ENCODE measurements at regions not wholly inside any gene's neighbourhood (a gene's known extent, or its start where the extent isn't known, plus 50 kb on each side); places are given as distances from the start of the nearest gene placed in this dataset.
A peak's percentile ranks its signal among the peaks of the same experiment; 100 is the strongest.

- Histone ChIP-seq H3K36me3 (no peaks in the 10 kb centered on the region), H3K27me3 (replicated peaks in 1 of 7) (peaks cover 0 to 29% (median 0%) of the 10 kb centered on the region in 7 donors), H3K4me3 (no peak overlapping the region), H3K9me3 (no peaks in the 10 kb centered on the region), H3K4me1 (no peaks in the 10 kb centered on the region), H3K27ac (no peak overlapping the region)
- 29 to 67% (median 52%) methylated on average over 5 of the region's 5 CpGs for WGBS, 5 donors
- intact Hi-C loops (cut with DNase I; ENCODE audit: low total_unique reads) = no loop called here
- no peak for TF ChIP-seq POLR2A (IDR thresholded peaks at IDR 0.05)
- TF ChIP-seq POLR2AphosphoS5 (IDR thresholded peaks at IDR 0.05) = no peak
- TF ChIP-seq, protein P1, sequence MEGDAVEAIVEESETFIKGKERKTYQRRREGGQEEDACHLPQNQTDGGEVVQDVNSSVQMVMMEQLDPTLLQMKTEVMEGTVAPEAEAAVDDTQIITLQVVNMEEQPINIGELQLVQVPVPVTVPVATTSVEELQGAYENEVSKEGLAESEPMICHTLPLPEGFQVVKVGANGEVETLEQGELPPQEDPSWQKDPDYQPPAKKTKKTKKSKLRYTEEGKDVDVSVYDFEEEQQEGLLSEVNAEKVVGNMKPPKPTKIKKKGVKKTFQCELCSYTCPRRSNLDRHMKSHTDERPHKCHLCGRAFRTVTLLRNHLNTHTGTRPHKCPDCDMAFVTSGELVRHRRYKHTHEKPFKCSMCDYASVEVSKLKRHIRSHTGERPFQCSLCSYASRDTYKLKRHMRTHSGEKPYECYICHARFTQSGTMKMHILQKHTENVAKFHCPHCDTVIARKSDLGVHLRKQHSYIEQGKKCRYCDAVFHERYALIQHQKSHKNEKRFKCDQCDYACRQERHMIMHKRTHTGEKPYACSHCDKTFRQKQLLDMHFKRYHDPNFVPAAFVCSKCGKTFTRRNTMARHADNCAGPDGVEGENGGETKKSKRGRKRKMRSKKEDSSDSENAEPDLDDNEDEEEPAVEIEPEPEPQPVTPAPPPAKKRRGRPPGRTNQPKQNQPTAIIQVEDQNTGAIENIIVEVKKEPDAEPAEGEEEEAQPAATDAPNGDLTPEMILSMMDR (IDR thresholded peaks at IDR 0.05 in 8 of 11, conservative IDR thresholded peaks at IDR 0.05 in 3 of 11) = no peak
- peak; percentile 64 for DNase-seq
Measured at GRCh38 chr11:71197096-71197495, 55.3 kb downstream of the SHANK2 start.

- DNase-seq = no peak
- no peaks in the 10 kb centered on the region for H3K4me1 ChIP-seq
- H3K4me3 ChIP-seq = no peak overlapping the region
- no peaks in the 10 kb centered on the region for H3K9me3 ChIP-seq
- H3K27me3 ChIP-seq (replicated peaks in 1 of 7) = peaks cover 0 to 16% (median 0%) of the 10 kb centered on the region in 7 donors
- no peaks in the 10 kb centered on the region for H3K36me3 ChIP-seq
- intact Hi-C loops (cut with DNase I; ENCODE audit: low total_unique reads) = no loop called here
- 84 to 91% (median 88%) methylated on average over 5 of the region's 5 CpGs for WGBS, 5 donors
- TF ChIP-seq, protein P1 (IDR thresholded peaks at IDR 0.05 in 8 of 11, conservative IDR thresholded peaks at IDR 0.05 in 3 of 11) = no peak
- TF ChIP-seq POLR2AphosphoS5 (IDR thresholded peaks at IDR 0.05) (no peak), POLR2A (IDR thresholded peaks at IDR 0.05) (no peak)
- H3K27ac ChIP-seq = no peak overlapping the region
Measured at GRCh38 chr11:71194710-71195109, 57.7 kb downstream of the SHANK2 start.

DNA sequence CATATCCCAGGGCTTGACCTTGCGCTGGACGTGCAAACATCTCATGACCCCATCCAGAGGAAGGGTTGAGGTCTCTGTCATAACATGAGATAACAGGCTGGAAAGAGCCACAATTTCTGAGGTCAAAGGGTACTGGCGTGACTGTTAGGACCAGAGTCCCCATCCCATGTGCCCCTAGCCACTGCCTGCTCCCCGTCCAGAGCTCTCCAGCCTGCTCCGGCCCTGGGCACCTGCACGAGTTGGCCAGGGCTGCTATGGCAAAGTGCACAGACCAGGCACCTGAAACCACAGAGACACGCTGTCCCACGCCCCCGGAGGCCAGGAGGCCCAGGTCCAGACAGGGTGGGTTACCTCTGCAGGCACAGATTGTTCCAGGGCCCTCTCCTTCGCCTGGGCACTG is 58.9 kb downstream of the SHANK2 start:
- H3K27ac ChIP-seq = no peak overlapping the region
- intact Hi-C loops (cut with DNase I; ENCODE audit: low total_unique reads) = no loop called here
- TF ChIP-seq POLR2A (IDR thresholded peaks at IDR 0.05) (no peak), POLR2AphosphoS5 (IDR thresholded peaks at IDR 0.05) (no peak)
- TF ChIP-seq, protein P1 (IDR thresholded peaks at IDR 0.05 in 8 of 11, conservative IDR thresholded peaks at IDR 0.05 in 3 of 11) = no peak
- 80 to 88% (median 85%) methylated on average over 4 to 10 of the region's 10 CpGs for WGBS, 5 donors
- DNase-seq = peak; percentile 63
- H3K4me3 ChIP-seq = no peak overlapping the region
- H3K4me1 ChIP-seq = no peaks in the 10 kb centered on the region
- H3K36me3 ChIP-seq = no peaks in the 10 kb centered on the region
- peaks cover 0 to 11% (median 0%) of the 10 kb centered on the region in 7 donors for H3K27me3 ChIP-seq (replicated peaks in 1 of 7)
- H3K9me3 ChIP-seq = no peaks in the 10 kb centered on the region

DNA sequence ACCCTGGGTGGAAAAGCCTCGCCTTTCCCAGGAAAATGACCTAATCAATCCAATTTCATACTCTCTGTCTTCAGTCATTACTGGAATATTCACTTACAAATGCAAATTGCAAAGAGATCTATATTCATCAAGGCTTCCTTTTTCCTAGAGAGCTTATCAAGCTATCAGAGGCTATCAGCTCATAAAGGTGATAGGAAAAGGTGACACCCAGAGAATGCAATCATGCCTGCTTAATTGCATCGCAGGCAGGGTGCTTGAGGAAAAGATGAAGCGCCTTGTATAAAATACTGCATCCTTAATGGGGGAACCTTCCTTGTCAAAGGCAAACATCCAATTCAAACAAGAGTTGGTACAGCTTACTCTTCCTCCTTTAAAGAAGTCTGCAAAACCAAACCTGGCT is 59.7 kb downstream of the SHANK2 start:
- 77 to 90% (median 82%) methylated on average over 3 of the region's 3 CpGs for WGBS, 5 donors
- Histone ChIP-seq H3K4me1 (no peaks in the 10 kb centered on the region), H3K9me3 (no peaks in the 10 kb centered on the region), H3K27ac (no peak overlapping the region), H3K36me3 (no peaks in the 10 kb centered on the region), H3K4me3 (no peak overlapping the region), H3K27me3 (replicated peaks in 1 of 7) (peaks cover 0 to 11% (median 0%) of the 10 kb centered on the region in 7 donors)
- TF ChIP-seq POLR2AphosphoS5 (IDR thresholded peaks at IDR 0.05) (no peak), POLR2A (IDR thresholded peaks at IDR 0.05) (no peak)
- TF ChIP-seq, protein P1 (IDR thresholded peaks at IDR 0.05 in 8 of 11, conservative IDR thresholded peaks at IDR 0.05 in 3 of 11) = no peak
- no peak for DNase-seq
- intact Hi-C loops (cut with DNase I; ENCODE audit: low total_unique reads) = no loop called here
